ENCODE measurements at regions not wholly inside any gene's neighbourhood (a gene's known extent, or its start where the extent isn't known, plus 50 kb on each side); places are given as distances from the start of the nearest gene placed in this dataset.

- TF ChIP-seq CTCF (IDR thresholded peaks at IDR 0.05; ENCODE audit: unreplicated experiment in 3 of 3): no peak
- H3K9me3 Mint-ChIP-seq: no peaks in the 10 kb centered on the region
- H3K36me3 Mint-ChIP-seq (ENCODE audit: low read depth): no peaks in the 10 kb centered on the region
- H3K4me1 Mint-ChIP-seq: peaks cover 3% of the 10 kb centered on the region
- no peak overlapping the region for H3K27ac Mint-ChIP-seq
- H3K4me3 Mint-ChIP-seq: no peak overlapping the region
- no peaks in the 10 kb centered on the region for H3K27me3 Mint-ChIP-seq (ENCODE audit: low read depth)
Observed at GRCh38 chr13:106696140-106696539, 128.2 kb upstream of the ARGLU1 start.

DNA sequence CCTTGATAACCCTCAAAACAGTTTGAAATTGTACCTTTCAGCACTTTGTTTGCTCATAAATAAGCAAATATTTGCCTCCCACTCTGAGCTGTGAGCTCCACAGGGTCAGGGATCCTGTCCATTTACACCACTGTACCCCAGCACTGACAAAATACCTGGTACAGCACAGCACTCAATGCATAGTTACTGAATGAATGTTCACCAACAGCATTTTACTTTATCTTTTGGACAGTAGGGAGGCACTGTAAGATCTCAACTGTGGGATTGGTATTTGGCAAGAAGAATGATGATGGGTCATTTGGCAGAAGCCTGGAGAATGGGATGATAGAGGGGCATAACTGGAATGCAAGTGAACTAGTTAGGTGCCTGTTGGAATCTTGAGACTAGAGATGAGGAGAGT lies 127.2 kb upstream of the ARGLU1 start:
- Mint-ChIP-seq H3K36me3 (ENCODE audit: low read depth) (no peaks in the 10 kb centered on the region), H3K4me1 (peaks cover 4% of the 10 kb centered on the region), H3K27me3 (ENCODE audit: low read depth) (no peaks in the 10 kb centered on the region), H3K27ac (no peak overlapping the region), H3K4me3 (no peak overlapping the region), H3K9me3 (no peaks in the 10 kb centered on the region)
- no peak for TF ChIP-seq CTCF (IDR thresholded peaks at IDR 0.05; ENCODE audit: unreplicated experiment in 3 of 3)

DNA sequence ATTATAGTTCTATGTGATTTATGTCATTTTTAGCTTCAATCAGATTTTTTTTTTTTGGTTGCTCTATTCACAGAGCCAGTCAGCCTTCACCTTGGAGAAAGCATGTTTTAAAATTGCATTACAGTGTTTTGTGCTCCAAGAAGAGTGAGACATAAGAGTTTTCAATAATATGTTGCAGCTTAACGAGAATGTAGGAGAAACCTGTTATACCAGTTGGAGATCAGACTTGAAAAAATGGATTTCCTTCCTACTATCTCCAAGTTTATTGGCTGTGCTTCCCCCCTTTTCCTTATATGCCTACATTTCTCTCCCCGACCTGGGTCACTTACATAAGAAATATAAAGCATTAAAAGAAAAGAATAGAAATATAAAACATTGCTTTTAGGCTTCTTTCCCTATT lies 123.9 kb upstream of the ARGLU1 start:
- TF ChIP-seq CTCF (IDR thresholded peaks at IDR 0.05; ENCODE audit: unreplicated experiment in 3 of 3): no peak
- H3K27me3 Mint-ChIP-seq (ENCODE audit: low read depth): no peaks in the 10 kb centered on the region

GRCh38 chr13:106691341-106691740 lies 123.4 kb upstream of the ARGLU1 start:
- Mint-ChIP-seq H3K27me3 (ENCODE audit: low read depth) (no peaks in the 10 kb centered on the region), H3K36me3 (ENCODE audit: low read depth) (no peaks in the 10 kb centered on the region), H3K9me3 (no peaks in the 10 kb centered on the region), H3K4me1 (peaks cover 4% of the 10 kb centered on the region), H3K4me3 (no peak overlapping the region), H3K27ac (peak overlapping the region in 2 of 3 experiments; percentile 18 to 52)
- no peak for TF ChIP-seq CTCF (IDR thresholded peaks at IDR 0.05; ENCODE audit: unreplicated experiment in 3 of 3)

More for the DNA sequence above, 123.9 kb upstream of the ARGLU1 start:
- Mint-ChIP-seq H3K9me3 (no peaks in the 10 kb centered on the region), H3K4me3 (no peak overlapping the region), H3K27ac (peak overlapping the region in 1 of 3 experiments; percentile 18), H3K4me1 (peaks cover 4% of the 10 kb centered on the region), H3K36me3 (ENCODE audit: low read depth) (no peaks in the 10 kb centered on the region)

DNA sequence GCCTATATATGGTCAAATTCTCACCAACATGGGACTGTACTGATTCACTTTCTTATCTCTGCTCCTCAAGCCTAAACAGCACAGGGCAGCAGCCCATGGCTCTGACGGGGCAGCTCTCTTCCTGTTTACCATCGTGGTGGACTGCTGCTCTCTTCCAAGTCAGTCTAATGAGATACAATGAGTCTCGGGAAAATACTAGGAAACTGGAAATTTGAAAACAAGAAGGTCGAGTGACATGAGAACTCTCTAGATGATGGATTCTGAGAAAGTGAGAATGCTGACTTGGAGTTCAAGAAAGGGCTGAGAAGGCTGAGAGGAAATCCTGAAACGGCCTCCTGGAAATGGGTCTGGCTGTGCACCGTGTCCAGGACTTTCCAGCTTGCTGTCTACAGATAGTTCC lies 122.8 kb upstream of the ARGLU1 start:
- peaks cover 4% of the 10 kb centered on the region for H3K4me1 Mint-ChIP-seq
- H3K36me3 Mint-ChIP-seq (ENCODE audit: low read depth): no peaks in the 10 kb centered on the region
- H3K27ac Mint-ChIP-seq: no peak overlapping the region
- H3K4me3 Mint-ChIP-seq: no peak overlapping the region
- no peak for TF ChIP-seq CTCF (IDR thresholded peaks at IDR 0.05; ENCODE audit: unreplicated experiment in 3 of 3)
- H3K27me3 Mint-ChIP-seq (ENCODE audit: low read depth): no peaks in the 10 kb centered on the region
- H3K9me3 Mint-ChIP-seq: no peaks in the 10 kb centered on the region

DNA sequence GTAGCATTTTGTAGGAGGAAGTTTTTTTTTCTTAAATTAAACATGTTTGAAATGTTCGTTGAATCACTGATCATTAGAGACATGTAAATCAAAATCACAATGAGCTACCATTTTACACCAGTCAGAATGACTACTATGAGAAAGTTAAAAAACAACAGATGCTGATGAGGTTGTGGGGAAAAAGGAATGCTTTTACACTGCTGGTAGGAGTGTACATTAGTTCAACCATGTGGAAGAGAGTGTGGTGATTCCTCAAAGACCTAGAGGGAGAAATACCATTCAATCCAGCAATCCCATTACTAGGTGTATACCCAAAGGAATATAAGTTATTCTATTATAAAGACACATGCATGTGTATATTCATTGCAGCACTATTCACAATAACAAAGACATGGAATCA lies 122.0 kb upstream of the ARGLU1 start:
- Mint-ChIP-seq H3K4me3 (no peak overlapping the region), H3K27ac (no peak overlapping the region), H3K4me1 (peaks cover 4% of the 10 kb centered on the region), H3K27me3 (ENCODE audit: low read depth) (no peaks in the 10 kb centered on the region), H3K9me3 (no peaks in the 10 kb centered on the region), H3K36me3 (ENCODE audit: low read depth) (no peaks in the 10 kb centered on the region)
- no peak for TF ChIP-seq CTCF (IDR thresholded peaks at IDR 0.05; ENCODE audit: unreplicated experiment in 3 of 3)
